ENCODE measurements at regions not wholly inside any gene's neighbourhood (a gene's known extent, or its start where the extent isn't known, plus 50 kb on each side); places are given as distances from the start of the nearest gene placed in this dataset.

- H3K4me1 Mint-ChIP-seq (ENCODE audit: low read depth), result no peaks in the 10 kb centered on the region
- CTCF ChIA-PET, result no interaction called here
- intact Hi-C loops (cut with DNase I, micrococcal nuclease), result no loop called here
These were observed 128.0 kb downstream of the ATP23 start for GRCh38 chr12:58069268-58069963.

DNA sequence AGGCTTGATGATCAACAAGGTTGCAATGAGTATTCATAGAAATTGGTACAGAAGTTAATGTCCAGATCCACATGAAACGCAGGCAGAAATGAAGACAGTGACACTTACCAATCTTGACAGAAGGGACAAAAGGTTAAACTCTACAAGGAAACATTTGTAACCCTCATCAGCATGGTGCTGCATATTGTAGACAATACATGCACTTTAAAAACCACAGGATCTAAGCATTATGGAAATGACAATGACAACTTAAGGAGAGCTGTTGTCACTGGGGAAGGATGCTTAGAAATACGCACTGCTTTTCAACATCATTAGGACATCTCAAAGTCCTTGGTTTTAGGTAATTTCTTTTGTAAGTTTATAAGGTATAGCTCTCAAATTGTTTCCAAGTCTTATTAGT, 130.6 kb downstream of the ATP23 start:
- intact Hi-C loops (cut with DNase I, micrococcal nuclease), result no loop called here
- Histone ChIP-seq H3K4me3 (ENCODE audit: low read length) (no peak overlapping the region), H3K27ac (ENCODE audit: low read depth in 1 of 2, low read length in 2 of 2) (no peak overlapping the region), H3K36me3 (ENCODE audit: insufficient read depth, low read length) (no peaks in the 10 kb centered on the region), H3K27me3 (ENCODE audit: control insufficient read depth in 1 of 2, insufficient read depth in 2 of 2, low read length in 2 of 2) (no peaks in the 10 kb centered on the region), H3K4me1 (ENCODE audit: insufficient read depth, low read length) (no peaks in the 10 kb centered on the region), H3K9me3 (ENCODE audit: control insufficient read depth in 1 of 2, insufficient read depth in 1 of 2, low read length in 2 of 2) (peaks cover 0 to 3% of the 10 kb centered on the region in 2 experiments)
- CTCF ChIA-PET, result no interaction called here
- peaks cover 4% of the 10 kb centered on the region for H3K9me3 Mint-ChIP-seq
- H3K4me3 Mint-ChIP-seq, result no peak overlapping the region
- ATAC-seq (ENCODE audit: poor library complexity) (no peak), DNase-seq (no peak)
- H3K4me1 Mint-ChIP-seq (ENCODE audit: low read depth), result no peaks in the 10 kb centered on the region
- no peaks in the 10 kb centered on the region for H3K36me3 Mint-ChIP-seq (ENCODE audit: low read depth)
- TF ChIP-seq, protein P1, sequence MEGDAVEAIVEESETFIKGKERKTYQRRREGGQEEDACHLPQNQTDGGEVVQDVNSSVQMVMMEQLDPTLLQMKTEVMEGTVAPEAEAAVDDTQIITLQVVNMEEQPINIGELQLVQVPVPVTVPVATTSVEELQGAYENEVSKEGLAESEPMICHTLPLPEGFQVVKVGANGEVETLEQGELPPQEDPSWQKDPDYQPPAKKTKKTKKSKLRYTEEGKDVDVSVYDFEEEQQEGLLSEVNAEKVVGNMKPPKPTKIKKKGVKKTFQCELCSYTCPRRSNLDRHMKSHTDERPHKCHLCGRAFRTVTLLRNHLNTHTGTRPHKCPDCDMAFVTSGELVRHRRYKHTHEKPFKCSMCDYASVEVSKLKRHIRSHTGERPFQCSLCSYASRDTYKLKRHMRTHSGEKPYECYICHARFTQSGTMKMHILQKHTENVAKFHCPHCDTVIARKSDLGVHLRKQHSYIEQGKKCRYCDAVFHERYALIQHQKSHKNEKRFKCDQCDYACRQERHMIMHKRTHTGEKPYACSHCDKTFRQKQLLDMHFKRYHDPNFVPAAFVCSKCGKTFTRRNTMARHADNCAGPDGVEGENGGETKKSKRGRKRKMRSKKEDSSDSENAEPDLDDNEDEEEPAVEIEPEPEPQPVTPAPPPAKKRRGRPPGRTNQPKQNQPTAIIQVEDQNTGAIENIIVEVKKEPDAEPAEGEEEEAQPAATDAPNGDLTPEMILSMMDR (IDR thresholded peaks at IDR 0.05), result no peak
- POLR2A ChIA-PET, result interaction anchor here (0.5 kb wide), 1 partner anchor 61 kb away, joined by 3 read pairs; no protein-coding TSS in a partner anchor
- peaks cover 4% of the 10 kb centered on the region for H3K27me3 Mint-ChIP-seq
- no peak overlapping the region for H3K27ac Mint-ChIP-seq

More at GRCh38 chr12:58069268-58069963, 128.0 kb downstream of the ATP23 start:
- Histone ChIP-seq H3K27me3 (ENCODE audit: control insufficient read depth in 1 of 2, insufficient read depth in 2 of 2, low read length in 2 of 2) (no peaks in the 10 kb centered on the region), H3K36me3 (ENCODE audit: insufficient read depth, low read length) (no peaks in the 10 kb centered on the region), H3K27ac (ENCODE audit: low read depth in 1 of 2, low read length in 2 of 2) (no peak overlapping the region), H3K4me3 (ENCODE audit: low read length) (no peak overlapping the region), H3K4me1 (ENCODE audit: insufficient read depth, low read length) (no peaks in the 10 kb centered on the region), H3K9me3 (ENCODE audit: control insufficient read depth in 1 of 2, insufficient read depth in 1 of 2, low read length in 2 of 2) (peaks cover 0 to 3% of the 10 kb centered on the region in 2 experiments)
- peaks cover 4% of the 10 kb centered on the region for H3K9me3 Mint-ChIP-seq
- TF ChIP-seq, protein P1 (IDR thresholded peaks at IDR 0.05), result no peak
- no peak for DNase-seq
- no peak overlapping the region for H3K4me3 Mint-ChIP-seq
- peaks cover 3% of the 10 kb centered on the region for H3K27me3 Mint-ChIP-seq
- no peak overlapping the region for H3K27ac Mint-ChIP-seq
- no peak for ATAC-seq (ENCODE audit: poor library complexity)
- H3K36me3 Mint-ChIP-seq (ENCODE audit: low read depth), result no peaks in the 10 kb centered on the region
- POLR2A ChIA-PET, result no interaction called here

- Mint-ChIP-seq H3K9me3 (peaks cover 4% of the 10 kb centered on the region), H3K36me3 (ENCODE audit: low read depth) (no peaks in the 10 kb centered on the region), H3K27ac (no peak overlapping the region), H3K4me3 (no peak overlapping the region), H3K4me1 (ENCODE audit: low read depth) (no peaks in the 10 kb centered on the region), H3K27me3 (peaks cover 11% of the 10 kb centered on the region)
- no peaks in the 10 kb centered on the region for H3K9me3 ChIP-seq (ENCODE audit: control insufficient read depth in 1 of 2, insufficient read depth in 1 of 2, low read length in 2 of 2)
- H3K4me1 ChIP-seq (ENCODE audit: insufficient read depth, low read length), result no peaks in the 10 kb centered on the region
- no peak for DNase-seq
- H3K27me3 ChIP-seq (ENCODE audit: control insufficient read depth in 1 of 2, insufficient read depth in 2 of 2, low read length in 2 of 2), result peaks cover 0 to 4% of the 10 kb centered on the region in 2 experiments
- intact Hi-C loops (cut with DNase I, micrococcal nuclease), result no loop called here
- POLR2A ChIA-PET, result no interaction called here
- no peaks in the 10 kb centered on the region for H3K36me3 ChIP-seq (ENCODE audit: insufficient read depth, low read length)
- ATAC-seq (ENCODE audit: poor library complexity), result no peak
- no peak overlapping the region for H3K27ac ChIP-seq (ENCODE audit: low read depth in 1 of 2, low read length in 2 of 2)
- CTCF ChIA-PET, result no interaction called here
- no peak overlapping the region for H3K4me3 ChIP-seq (ENCODE audit: low read length)
- TF ChIP-seq, protein P1 (IDR thresholded peaks at IDR 0.05), result no peak
These were observed 132.9 kb downstream of the ATP23 start for GRCh38 chr12:58074259-58074658.
